ENCODE measurements at regions not wholly inside any gene's neighbourhood (a gene's known extent, or its start where the extent isn't known, plus 50 kb on each side); places are given as distances from the start of the nearest gene placed in this dataset.

GRCh38 chr13:74990992-74991391, 491.0 kb downstream of the TBC1D4 start:
- TF ChIP-seq CTCF (IDR thresholded peaks at IDR 0.05) (no peak), POLR2AphosphoS5 (IDR thresholded peaks at IDR 0.05) (no peak)
